GM23248 (cell line): ENCODE measurements at regions not wholly inside any gene's neighbourhood (a gene's known extent, or its start where the extent isn't known, plus 50 kb on each side); places are given as distances from the start of the nearest gene placed in this dataset.
"Not testable (repeated sequence)": the region's sequence is repeated elsewhere in the genome, so short reads cannot be mapped to it uniquely, and the experiment has no call there.

Experiments used
- DNase-seq: peaks from one replicate; pipeline ENCODE4 v3.0.0-alpha.2; 2015
- H2AFZ ChIP-seq: fragments of 200-600 bp; sonication (generic); 2 replicates; pipeline ENCODE4 v1.6.1; 2016; ENCODE audit warnings: antibody characterized with exemption
- H3F3A ChIP-seq: fragments of 200-600 bp; sonication (generic); 2 replicates; pipeline ENCODE4 v1.6.1; 2016; ENCODE audit warnings: mild to moderate bottlenecking, antibody characterized with exemption, mixed run types; ENCODE audit not compliant: insufficient read depth
- H3K27ac ChIP-seq: fragments of 200-600 bp; sonication (generic); 2 replicates; pipeline ENCODE4 v1.5.1; 2016; ENCODE audit warnings: mild to moderate bottlenecking
- H3K27me3 ChIP-seq: fragments of 200-600 bp; sonication (generic); replicated peaks from 2 replicates; pipeline ENCODE4 v1.6.1; 2016; ENCODE audit warnings: mild to moderate bottlenecking; ENCODE audit not compliant: insufficient read depth
- H3K36me3 ChIP-seq: fragments of 200-600 bp; sonication (generic); 2 replicates; pipeline ENCODE4 v1.6.1; 2016; ENCODE audit warnings: low read depth, mild to moderate bottlenecking
- H3K4me1 ChIP-seq: fragments of 200-600 bp; sonication (generic); 2 replicates; pipeline ENCODE4 v1.6.1; 2016; ENCODE audit warnings: mild to moderate bottlenecking; ENCODE audit not compliant: insufficient read depth
- H3K4me2 ChIP-seq: fragments of 200-600 bp; sonication (generic); one replicate; pipeline ENCODE4 v1.6.1; 2016; ENCODE audit warnings: mild to moderate bottlenecking; ENCODE audit not compliant: unreplicated experiment
- H3K4me3 ChIP-seq: fragments of 200-600 bp; sonication (generic); 2 replicates; pipeline ENCODE4 v1.5.1; 2016; ENCODE audit warnings: mild to moderate bottlenecking
- H3K79me2 ChIP-seq: fragments of 200-600 bp; sonication (generic); 2 replicates; pipeline ENCODE4 v1.6.1; 2016; ENCODE audit warnings: mild to moderate bottlenecking; ENCODE audit not compliant: insufficient read depth
- H3K9ac ChIP-seq: fragments of 200-600 bp; sonication (generic); 2 replicates; pipeline ENCODE4 v1.6.1; 2016; ENCODE audit warnings: mild to moderate bottlenecking
- H3K9me2 ChIP-seq: fragments of 200-600 bp; sonication (generic); 2 replicates; pipeline ENCODE4 v1.6.1; 2016; ENCODE audit warnings: mixed run types, mild to moderate bottlenecking, moderate library complexity; ENCODE audit not compliant: insufficient read depth
- H3K9me3 ChIP-seq: fragments of 200-600 bp; sonication (generic); one replicate; pipeline ENCODE4 v1.6.1; 2017; ENCODE audit warnings: low read depth
- H4K20me1 ChIP-seq: fragments of 200-600 bp; sonication (generic); 2 replicates; pipeline ENCODE4 v1.6.0; 2016; ENCODE audit not compliant: insufficient read depth
- EZH2 ChIP-seq: fragments of 200-600 bp; sonication (generic); IDR thresholded peaks from 2 replicates; pipeline ENCODE4 v1.6.1; 2018; ENCODE audit warnings: antibody characterized with exemption, mild to moderate bottlenecking; ENCODE audit not compliant: insufficient read depth, poor library complexity, severe bottlenecking
- EZH2phosphoT487 ChIP-seq: fragments of 200-600 bp; sonication (generic); IDR thresholded peaks from 2 replicates; pipeline ENCODE4 v1.6.1; 2018; ENCODE audit warnings: antibody characterized with exemption, moderate library complexity, mild to moderate bottlenecking, low read depth; ENCODE audit not compliant: insufficient read depth
- WGBS, 2 experiments: methylation state at CpG; one replicate each; pipeline ENCODE4 v1.1.6; 2015 to 2017; ENCODE audit warnings: low lambda C conversion rate in 2 of 2, low coverage in 1 of 2; ENCODE audit errors: missing lambda C conversion rate in 2 of 2; 5-methylcytosine and 5-hydroxymethylcytosine counted together
- in situ Hi-C: fragments of 300-500 bp; cut with MboI; formaldehyde crosslinking; loops from 2 replicates; pipeline ENCODE4 v1.15.0; 2020

DNA sequence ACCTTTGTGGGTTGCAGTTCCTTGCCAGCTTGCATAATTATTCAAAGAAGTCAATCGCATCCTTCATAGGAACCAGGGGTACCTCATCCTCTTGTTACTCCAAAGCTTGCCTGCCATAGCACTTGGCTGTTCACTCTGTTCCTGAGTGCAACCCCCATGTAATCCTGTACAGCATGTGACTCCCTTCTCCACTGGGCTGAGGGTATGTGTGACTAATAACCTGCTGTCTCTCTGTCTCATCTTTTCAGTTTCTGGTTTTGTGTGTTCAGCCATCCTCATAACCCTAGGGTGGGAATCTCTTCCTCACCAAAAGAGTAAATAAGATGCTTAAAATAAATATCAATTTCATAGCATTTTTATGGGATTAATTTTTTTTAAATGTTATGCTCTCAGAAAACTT lies 351.9 kb downstream of the S1PR1 start:
- no peaks in the 10 kb centered on the region for H3K9me3 ChIP-seq
- no peak overlapping the region for H3K27ac ChIP-seq
- no peaks in the 10 kb centered on the region for H3K9me2 ChIP-seq
- H3K4me2 ChIP-seq = no peak overlapping the region
- H3K4me3 ChIP-seq = no peak overlapping the region
- TF ChIP-seq EZH2 (no peak), EZH2phosphoT487 (no peak)
- 14 to 31% methylated on average over 1 of the region's 1 CpG for WGBS, 2 experiments
- no peaks in the 10 kb centered on the region for H3K79me2 ChIP-seq
- in situ Hi-C loops = no loop called here
- no peaks in the 10 kb centered on the region for H3F3A ChIP-seq
- H3K9ac ChIP-seq = no peak overlapping the region
- H3K36me3 ChIP-seq = no peaks in the 10 kb centered on the region
- H3K27me3 ChIP-seq = no peaks in the 10 kb centered on the region
- no peaks in the 10 kb centered on the region for H3K4me1 ChIP-seq
- no peaks in the 10 kb centered on the region for H4K20me1 ChIP-seq
- no peak overlapping the region for H2AFZ ChIP-seq
- DNase-seq = no peak

DNA sequence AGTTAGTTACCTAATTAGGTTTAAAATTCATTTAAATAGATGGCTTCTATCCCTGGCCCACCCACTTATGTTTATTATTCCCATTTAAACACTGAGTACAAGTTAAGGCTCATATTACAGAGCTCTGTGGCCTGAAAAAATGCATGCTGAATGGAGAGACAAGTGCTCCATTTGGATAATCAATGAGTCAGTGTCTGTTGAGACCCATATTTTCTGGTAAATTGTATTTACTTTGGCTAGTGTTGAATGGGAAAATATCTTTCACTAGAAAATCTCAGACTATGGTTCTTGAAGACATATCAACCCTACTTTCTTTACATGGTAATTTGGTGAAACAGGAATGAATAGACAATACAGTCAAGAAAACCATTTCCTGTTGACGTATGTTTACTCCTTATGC lies 356.0 kb downstream of the S1PR1 start:
- Histone ChIP-seq H3K4me2 (no peak overlapping the region), H3F3A (no peaks in the 10 kb centered on the region), H3K4me3 (no peak overlapping the region), H3K9me3 (no peaks in the 10 kb centered on the region), H3K9me2 (no peaks in the 10 kb centered on the region), H3K79me2 (no peaks in the 10 kb centered on the region), H3K36me3 (no peaks in the 10 kb centered on the region), H3K27me3 (no peaks in the 10 kb centered on the region), H3K27ac (no peak overlapping the region), H3K4me1 (no peaks in the 10 kb centered on the region), H4K20me1 (no peaks in the 10 kb centered on the region), H3K9ac (no peak overlapping the region), H2AFZ (no peak overlapping the region)
- in situ Hi-C loops = no loop called here
- TF ChIP-seq EZH2 (no peak), EZH2phosphoT487 (no peak)
- 18 to 27% methylated on average over 1 of the region's 1 CpG for WGBS, 2 experiments
- no peak for DNase-seq

DNA sequence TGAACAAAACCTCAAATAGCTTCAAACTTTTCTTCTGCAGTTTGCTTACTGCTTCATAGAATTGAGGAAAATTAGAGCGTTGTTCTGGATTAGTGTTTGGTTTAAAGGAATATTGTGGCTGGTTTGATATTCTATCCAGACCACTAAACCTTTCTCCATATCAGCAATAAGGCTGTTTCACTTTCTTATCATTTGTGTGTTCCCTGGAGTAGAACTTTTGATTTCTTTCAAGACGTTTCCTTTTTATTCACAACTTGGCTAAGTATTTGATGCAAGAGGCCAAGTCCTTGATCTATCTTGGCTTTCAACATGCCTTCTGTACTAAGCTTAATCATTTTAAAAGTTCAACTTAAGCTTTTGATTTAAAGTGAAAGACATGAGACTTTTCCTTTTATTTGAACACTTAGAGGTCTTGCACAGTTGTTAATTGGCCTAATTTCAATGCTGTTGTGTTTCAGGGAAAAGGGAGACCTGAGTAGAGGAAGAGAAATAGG lies 359.1 kb downstream of the S1PR1 start:
- Histone ChIP-seq H4K20me1 (no peaks in the 10 kb centered on the region), H3K9me2 (no peaks in the 10 kb centered on the region), H3K9me3 (no peaks in the 10 kb centered on the region), H3K27me3 (no peaks in the 10 kb centered on the region), H3F3A (no peaks in the 10 kb centered on the region), H3K4me1 (no peaks in the 10 kb centered on the region), H3K9ac (no peak overlapping the region), H3K4me2 (no peak overlapping the region), H3K27ac (no peak overlapping the region), H3K79me2 (no peaks in the 10 kb centered on the region), H3K36me3 (no peaks in the 10 kb centered on the region), H2AFZ (no peak overlapping the region), H3K4me3 (no peak overlapping the region)
- WGBS, 2 experiments = 0 to 3% methylated on average over 2 of the region's 2 CpGs
- TF ChIP-seq EZH2 (no peak), EZH2phosphoT487 (no peak)
- in situ Hi-C loops = no loop called here
- DNase-seq = no peak

DNA sequence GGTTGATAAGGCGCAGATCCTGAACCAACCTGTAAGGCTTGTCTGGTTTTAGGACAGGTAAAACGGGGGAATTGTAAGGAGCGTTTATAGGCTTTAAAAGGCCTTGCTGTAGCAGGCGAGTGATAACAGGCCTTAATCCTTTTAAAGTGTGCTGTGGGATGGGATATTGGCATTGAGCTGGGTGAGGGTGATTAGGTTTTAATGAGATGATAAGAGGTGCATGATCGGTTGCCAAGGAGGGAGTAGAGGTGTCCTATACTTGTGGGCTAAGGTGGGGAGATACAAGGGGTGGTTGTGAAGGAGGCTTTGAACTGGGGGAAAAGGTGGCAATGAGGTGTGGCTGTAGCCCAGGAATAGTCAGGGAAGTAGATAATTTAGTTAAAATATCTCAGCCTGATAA lies 363.8 kb downstream of the S1PR1 start:
- WGBS, 2 experiments = 17 to 20% methylated on average over 5 of the region's 5 CpGs
- H3K4me3 ChIP-seq, H3K9me2 ChIP-seq, H3K4me2 ChIP-seq, H3K9ac ChIP-seq, H3K36me3 ChIP-seq, H3K27ac ChIP-seq, H3K9me3 ChIP-seq, H2AFZ ChIP-seq, in situ Hi-C loops, H3K27me3 ChIP-seq, H3K79me2 ChIP-seq, H3K4me1 ChIP-seq, H4K20me1 ChIP-seq, H3F3A ChIP-seq, DNase-seq: not testable (repeated sequence)

DNA sequence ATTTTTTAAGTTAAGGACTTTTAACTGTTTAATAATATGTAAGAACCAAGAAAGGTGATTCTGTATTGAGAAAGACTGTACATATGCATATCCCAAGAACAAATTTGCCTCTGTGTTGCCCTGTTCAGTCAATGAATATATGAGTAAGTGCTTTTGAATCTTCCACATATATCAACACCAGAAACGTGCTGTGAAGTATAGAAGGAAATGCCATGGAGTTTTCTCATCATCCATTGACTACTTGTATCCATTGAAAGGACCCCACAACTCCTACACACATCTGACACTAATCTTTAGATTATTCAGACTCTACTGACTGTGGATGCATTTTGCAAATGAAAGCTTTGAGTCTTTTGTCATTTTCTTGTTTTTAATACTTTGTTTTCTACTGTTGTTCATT lies 366.9 kb downstream of the S1PR1 start:
- Histone ChIP-seq H2AFZ (no peak overlapping the region), H3F3A (no peaks in the 10 kb centered on the region), H3K4me2 (no peak overlapping the region), H3K4me3 (no peak overlapping the region), H3K9me2 (no peaks in the 10 kb centered on the region), H4K20me1 (no peaks in the 10 kb centered on the region), H3K27me3 (no peaks in the 10 kb centered on the region), H3K27ac (no peak overlapping the region), H3K4me1 (no peaks in the 10 kb centered on the region), H3K36me3 (no peaks in the 10 kb centered on the region), H3K79me2 (no peaks in the 10 kb centered on the region), H3K9ac (no peak overlapping the region), H3K9me3 (no peaks in the 10 kb centered on the region)
- no peak for DNase-seq
- no peak for TF ChIP-seq EZH2
- no peak for TF ChIP-seq EZH2phosphoT487
- WGBS, 2 experiments = 0% methylated on average over 1 of the region's 1 CpG
- in situ Hi-C loops = no loop called here
